Erythroblast (primary cell): ENCODE measurements at regions not wholly inside any gene's neighbourhood (a gene's known extent, or its start where the extent isn't known, plus 50 kb on each side); places are given as distances from the start of the nearest gene placed in this dataset.

Experiments used
- GATA1 ChIP-seq: IDR thresholded peaks from 2 replicates; pipeline ENCODE4 v1.6.1; 2011; ENCODE audit warnings: low read depth, mild to moderate bottlenecking, control low read depth, low read length, moderate library complexity
- POLR2A ChIP-seq: IDR thresholded peaks from 2 replicates; pipeline ENCODE4 v1.6.1; 2011; ENCODE audit warnings: mild to moderate bottlenecking, low read length

DNA sequence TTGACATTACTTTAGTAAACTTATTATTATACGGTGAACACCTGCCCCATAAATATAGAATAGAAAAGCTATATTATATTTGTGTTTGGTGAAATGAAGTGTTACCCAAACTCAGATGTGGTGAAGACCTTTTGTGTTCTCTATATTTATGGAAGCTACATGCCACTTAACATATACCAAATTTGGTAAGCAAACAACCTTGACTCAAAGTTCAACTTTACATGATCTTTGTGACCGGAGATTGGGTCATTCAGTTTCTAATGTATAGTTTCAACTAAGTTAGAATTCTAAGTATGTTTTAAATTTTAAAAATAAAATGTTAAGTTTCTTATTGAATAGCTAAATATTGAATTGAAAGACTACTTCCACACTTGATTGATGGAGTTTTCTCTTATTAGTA is 288.6 kb upstream of the SEMA3D start:
- TF ChIP-seq POLR2A: no peak
- no peak for TF ChIP-seq GATA1
